CD4-positive, alpha-beta T cell treated with Interleukin-4 for 4 hours (primary cell): ENCODE measurements at regions not wholly inside any gene's neighbourhood (a gene's known extent, or its start where the extent isn't known, plus 50 kb on each side); places are given as distances from the start of the nearest gene placed in this dataset.

Experiments used
- DNase-seq: peaks from one replicate; pipeline ENCODE4 v3.0.0-alpha.2; 2020

GRCh38 chr2:195493416-195493815 is 163.6 kb upstream of the SLC39A10 start:
- no peak for DNase-seq

GRCh38 chr2:195490319-195490718 is 166.7 kb upstream of the SLC39A10 start:
- no peak for DNase-seq

- no peak for DNase-seq
Observed at GRCh38 chr2:195489101-195489500, 167.9 kb upstream of the SLC39A10 start.

DNA sequence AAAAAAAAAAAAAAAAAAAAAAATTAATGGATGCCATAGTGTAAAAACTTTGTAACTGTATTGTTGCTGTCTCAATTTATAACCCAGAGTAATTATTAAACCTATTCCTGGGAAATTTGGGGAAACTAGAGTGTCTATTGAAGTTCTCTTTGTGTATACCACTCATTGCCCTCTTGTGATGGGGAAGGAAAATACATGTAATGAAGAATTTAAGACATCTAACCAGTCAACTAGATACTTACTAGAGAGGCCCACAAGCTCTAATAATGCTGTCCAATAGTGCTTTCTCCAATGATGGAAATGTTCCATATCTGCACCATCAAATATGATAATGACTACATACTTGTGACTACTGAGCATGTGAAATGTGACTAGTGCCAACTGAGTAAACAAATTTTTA is 168.5 kb upstream of the SLC39A10 start:
- DNase-seq: no peak

- DNase-seq: peak; percentile 38
Observed at GRCh38 chr2:195486987-195487644, 169.9 kb upstream of the SLC39A10 start.

DNA sequence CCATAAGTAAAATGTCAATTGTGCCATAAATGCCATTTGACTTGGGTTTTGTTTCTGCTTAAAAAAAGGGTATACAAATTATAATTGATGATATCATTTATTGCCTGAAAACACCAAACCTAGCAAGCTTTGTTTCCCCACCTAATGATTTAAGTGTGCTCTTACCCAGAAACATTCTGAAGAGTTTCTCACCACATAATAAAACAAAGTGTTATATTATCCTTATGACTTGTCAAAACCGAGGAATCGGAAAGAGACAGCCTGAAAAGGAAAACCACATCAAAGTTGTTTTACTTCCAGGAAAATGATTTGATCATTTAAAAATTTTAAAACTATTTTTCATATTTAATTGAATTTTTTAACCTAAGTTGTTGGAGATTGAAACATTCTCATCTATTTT is 170.5 kb upstream of the SLC39A10 start:
- peak; percentile 20 for DNase-seq

DNA sequence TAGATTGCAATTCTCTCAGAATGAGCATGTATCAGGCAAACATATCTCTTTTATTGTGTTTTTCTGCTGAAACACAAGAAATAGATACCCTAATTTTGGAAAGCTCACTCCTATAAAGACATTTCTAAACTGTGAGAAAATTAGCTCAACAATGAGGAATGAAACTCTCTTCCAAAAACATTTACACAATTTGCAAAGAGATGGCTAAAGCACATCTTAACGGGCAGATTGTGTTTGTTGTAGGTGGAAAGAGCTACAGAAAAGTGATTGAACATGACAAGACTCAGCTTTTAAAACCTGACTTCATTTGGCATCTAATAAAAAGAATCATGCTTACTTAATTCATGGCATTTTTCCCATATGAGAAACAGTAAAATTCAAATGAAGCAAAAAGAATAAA is 175.0 kb upstream of the SLC39A10 start:
- no peak for DNase-seq

GRCh38 chr2:195480121-195480520 is 176.9 kb upstream of the SLC39A10 start:
- DNase-seq: no peak

GRCh38 chr2:195479407-195479806 is 177.6 kb upstream of the SLC39A10 start:
- no peak for DNase-seq

DNA sequence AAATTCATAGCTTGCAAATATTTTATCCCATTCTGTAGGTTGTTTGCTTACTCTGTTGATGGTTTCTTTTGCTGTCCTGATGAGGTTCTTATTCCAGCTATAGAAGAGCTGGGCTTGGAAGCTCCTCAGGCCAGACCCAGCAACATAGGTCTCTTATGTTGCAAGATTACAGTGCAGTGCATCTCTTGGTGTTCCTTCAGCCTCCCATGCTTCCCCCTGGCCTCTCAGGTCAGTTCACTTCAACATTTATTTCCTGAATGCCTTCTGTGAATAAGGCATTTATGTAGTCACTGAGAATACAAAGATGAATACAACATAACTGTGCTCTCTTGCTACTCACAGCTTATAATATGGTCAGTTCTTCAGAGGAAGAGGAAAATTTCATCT is 179.0 kb upstream of the SLC39A10 start:
- DNase-seq: no peak

- peak; percentile 32 for DNase-seq
Observed at GRCh38 chr2:195477248-195477995, 179.6 kb upstream of the SLC39A10 start.

- DNase-seq: no peak
Observed at GRCh38 chr2:195475336-195475735, 181.7 kb upstream of the SLC39A10 start.

- no peak for DNase-seq
Observed at GRCh38 chr2:195473862-195474261, 183.2 kb upstream of the SLC39A10 start.

- no peak for DNase-seq
Observed at GRCh38 chr2:195472501-195473234, 184.4 kb upstream of the SLC39A10 start.

- DNase-seq: no peak
Observed at GRCh38 chr2:195471807-195472206, 185.2 kb upstream of the SLC39A10 start.

DNA sequence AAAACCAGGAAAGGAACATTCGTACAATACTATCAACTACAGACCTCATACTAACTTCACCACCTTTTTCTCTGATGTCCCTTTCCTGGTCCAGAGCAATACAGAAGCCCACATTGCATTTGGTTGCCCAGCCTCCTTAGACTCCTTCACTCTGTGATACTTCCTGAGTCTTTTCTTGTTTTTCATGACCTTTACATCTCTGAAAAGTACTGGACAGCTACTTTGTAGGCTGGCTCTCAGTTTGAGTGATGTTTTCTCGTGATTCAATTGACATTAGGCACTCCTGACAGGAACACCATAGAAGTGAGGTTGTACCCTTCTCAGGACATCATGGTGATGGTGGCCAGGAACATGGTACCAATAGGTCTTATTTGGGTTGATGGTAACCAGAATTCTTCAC is 185.9 kb upstream of the SLC39A10 start:
- no peak for DNase-seq

DNA sequence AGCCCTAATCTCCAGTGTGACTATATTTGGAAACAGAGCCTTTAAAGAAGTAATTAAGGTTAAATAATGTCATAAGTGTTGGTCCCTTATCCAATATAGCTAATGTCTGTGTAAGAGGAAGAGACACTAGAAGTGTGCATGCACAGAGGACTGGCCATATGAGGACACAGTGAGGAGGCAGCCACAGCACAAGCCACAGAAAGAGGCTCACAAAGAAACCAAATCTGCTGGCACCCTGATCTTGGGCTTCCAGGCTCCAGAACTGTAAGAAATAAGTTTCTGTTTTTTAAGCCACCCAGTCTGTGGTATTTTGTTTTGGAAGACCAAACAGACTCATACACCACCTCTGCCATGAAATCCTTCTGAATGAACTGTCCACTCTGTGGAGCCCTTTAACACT is 186.4 kb upstream of the SLC39A10 start:
- no peak for DNase-seq

DNA sequence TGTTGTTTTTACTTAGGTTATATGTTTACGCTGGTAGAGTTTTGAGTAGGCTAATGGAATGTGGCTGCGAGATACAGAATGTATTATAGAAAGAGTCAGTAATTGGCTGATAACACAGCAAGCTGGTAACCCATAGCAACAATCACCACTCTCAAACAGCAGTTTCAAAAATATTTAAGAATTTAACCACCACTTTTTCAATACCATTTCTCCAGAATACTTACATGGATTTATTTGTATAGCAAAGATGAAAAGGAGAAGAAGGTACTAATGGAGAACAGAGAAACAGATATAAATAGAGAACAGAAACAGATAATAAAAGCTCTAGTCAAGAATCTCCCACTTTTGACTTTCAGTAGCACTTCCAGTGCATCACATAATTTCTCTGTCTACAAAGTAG is 188.3 kb upstream of the SLC39A10 start:
- DNase-seq: no peak

- DNase-seq: no peak
Observed at GRCh38 chr2:195466427-195466826, 190.6 kb upstream of the SLC39A10 start.

GRCh38 chr2:195461010-195461409 is 196.0 kb upstream of the SLC39A10 start:
- DNase-seq: no peak

- no peak for DNase-seq
Observed at GRCh38 chr2:195458936-195459335, 198.1 kb upstream of the SLC39A10 start.

DNA sequence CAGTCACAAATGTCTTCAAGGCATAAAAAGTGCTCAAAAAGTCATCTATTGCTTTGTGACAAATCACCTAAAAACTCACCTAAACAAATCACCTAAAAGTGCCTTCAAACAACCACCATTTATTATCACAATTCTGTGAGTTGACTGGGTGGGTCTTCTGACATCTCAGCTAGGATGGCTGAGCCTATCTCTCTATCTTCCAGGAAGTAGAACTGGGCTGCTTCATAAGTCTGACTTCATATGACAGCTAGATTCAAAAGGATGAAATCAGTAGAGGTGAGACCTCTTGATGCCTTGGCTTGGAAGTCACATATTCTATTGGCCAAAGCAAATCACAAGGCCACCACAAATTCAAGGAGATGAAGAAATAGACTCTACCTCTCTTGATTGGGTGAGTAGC is 199.2 kb upstream of the SLC39A10 start:
- DNase-seq: no peak

DNA sequence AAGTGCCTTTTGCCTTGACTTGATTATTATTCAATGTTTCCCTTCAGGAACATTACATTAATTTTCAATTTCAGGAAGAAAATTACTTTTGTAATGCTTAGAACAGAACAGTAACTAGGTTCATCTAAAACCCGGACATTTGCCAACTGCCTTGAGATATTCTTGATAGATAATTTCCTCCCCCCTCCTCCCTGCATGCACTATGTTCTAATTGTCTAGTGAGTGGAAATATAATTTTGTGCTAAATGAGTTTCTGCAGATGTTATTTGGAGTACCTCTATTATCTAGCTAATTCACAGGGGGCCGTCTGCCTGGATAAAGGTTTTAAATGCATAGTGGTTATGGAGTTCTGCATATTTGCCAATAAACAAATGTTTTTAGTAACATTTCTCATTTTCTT is 200.3 kb upstream of the SLC39A10 start:
- no peak for DNase-seq

GRCh38 chr2:195451160-195451559 is 205.9 kb upstream of the SLC39A10 start:
- DNase-seq: no peak
